A673 (cell line): ENCODE measurements at regions not wholly inside any gene's neighbourhood (a gene's known extent, or its start where the extent isn't known, plus 50 kb on each side); places are given as distances from the start of the nearest gene placed in this dataset.

ENCODE experiments used
- EZH2 ChIP-seq: fragments of 200-600 bp; sonication (generic); IDR thresholded peaks from 2 replicates; pipeline ENCODE4 v1.6.1; 2017; ENCODE audit warnings: borderline replicate concordance, low read depth, mild to moderate bottlenecking, mixed read lengths, antibody characterized with exemption, low read length; ENCODE audit not compliant: poor library complexity, severe bottlenecking
- TF ChIP-seq, protein P1 (sequence below): fragments of 300-800, 200-600 bp; sonication (generic); conservative IDR thresholded peaks from 2 replicates; pipeline ENCODE4 v1.5.1; 2017; ENCODE audit warnings: low read depth, mild to moderate bottlenecking, antibody characterized with exemption, low read length, moderate library complexity, mixed read lengths

DNA sequence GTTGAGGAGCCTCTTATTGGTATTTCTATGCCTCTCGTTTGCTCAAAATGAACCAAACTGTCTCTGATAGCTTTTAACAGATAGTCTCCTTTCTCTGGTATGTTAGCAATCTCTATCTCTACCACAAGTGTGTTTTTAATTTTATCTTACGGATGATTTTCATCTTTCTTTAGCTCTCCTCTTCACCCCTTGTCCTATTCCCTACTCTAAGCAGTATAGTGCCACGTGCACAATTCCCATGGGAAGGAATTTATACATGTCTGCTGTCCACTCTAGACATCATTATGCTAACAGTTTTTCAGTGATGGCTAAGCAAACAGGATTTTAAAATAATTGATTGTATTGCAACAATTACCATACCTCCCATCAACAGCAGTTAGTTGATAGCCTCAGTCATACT is 177.3 kb downstream of the CYB561 start:
- TF ChIP-seq, protein P1, sequence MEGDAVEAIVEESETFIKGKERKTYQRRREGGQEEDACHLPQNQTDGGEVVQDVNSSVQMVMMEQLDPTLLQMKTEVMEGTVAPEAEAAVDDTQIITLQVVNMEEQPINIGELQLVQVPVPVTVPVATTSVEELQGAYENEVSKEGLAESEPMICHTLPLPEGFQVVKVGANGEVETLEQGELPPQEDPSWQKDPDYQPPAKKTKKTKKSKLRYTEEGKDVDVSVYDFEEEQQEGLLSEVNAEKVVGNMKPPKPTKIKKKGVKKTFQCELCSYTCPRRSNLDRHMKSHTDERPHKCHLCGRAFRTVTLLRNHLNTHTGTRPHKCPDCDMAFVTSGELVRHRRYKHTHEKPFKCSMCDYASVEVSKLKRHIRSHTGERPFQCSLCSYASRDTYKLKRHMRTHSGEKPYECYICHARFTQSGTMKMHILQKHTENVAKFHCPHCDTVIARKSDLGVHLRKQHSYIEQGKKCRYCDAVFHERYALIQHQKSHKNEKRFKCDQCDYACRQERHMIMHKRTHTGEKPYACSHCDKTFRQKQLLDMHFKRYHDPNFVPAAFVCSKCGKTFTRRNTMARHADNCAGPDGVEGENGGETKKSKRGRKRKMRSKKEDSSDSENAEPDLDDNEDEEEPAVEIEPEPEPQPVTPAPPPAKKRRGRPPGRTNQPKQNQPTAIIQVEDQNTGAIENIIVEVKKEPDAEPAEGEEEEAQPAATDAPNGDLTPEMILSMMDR = no peak
- TF ChIP-seq EZH2 = no peak
